Esophagus squamous epithelium (tissue), 5 donors: ENCODE measurements at regions not wholly inside any gene's neighbourhood (a gene's known extent, or its start where the extent isn't known, plus 50 kb on each side); places are given as distances from the start of the nearest gene placed in this dataset.

Experiments
- DNase-seq: peaks from one replicate; lab custom pipeline; 2025; lab: John Stamatoyannopoulos, UW
- H3K27ac ChIP-seq, 4 donors: fragments of 200-600 bp; sonication (generic); one replicate each; pipeline ENCODE4 v1.5.1; 2016 to 2019; ENCODE audit warnings: mild to moderate bottlenecking in 1 of 4
- H3K27me3 ChIP-seq, 4 donors: fragments of 200-600 bp; sonication (generic); 1 replicate in 3 of 4; 2 replicates in 1 of 4; pipeline versions ENCODE4 v1.5.1 to v1.6.0; 2017 to 2021; ENCODE audit warnings: antibody characterized with exemption in 1 of 4
- H3K36me3 ChIP-seq, 3 donors: fragments of 200-600 bp; sonication (generic); one replicate each; pipeline ENCODE4 v1.5.1; 2016 to 2019
- H3K4me1 ChIP-seq, 3 donors: fragments of 200-600 bp; sonication (generic); one replicate each; pipeline ENCODE4 v1.5.1; 2017 to 2019
- H3K4me3 ChIP-seq, 4 donors: fragments of 200-600 bp; sonication (generic); 1 replicate in 3 of 4; 2 replicates in 1 of 4; pipeline ENCODE4 v1.5.1; 2016 to 2019; ENCODE audit warnings: mild to moderate bottlenecking in 2 of 4, moderate library complexity in 1 of 4
- H3K9me3 ChIP-seq, 3 donors: fragments of 200-600 bp; sonication (generic); one replicate each; pipeline ENCODE4 v1.5.1; 2016 to 2019
- CTCF ChIP-seq, 6 experiments: fragments of 450-650 bp in 4 of 6; fragments of 200-600 bp in 2 of 6; sonication (generic) in 2 of 6; IDR thresholded peaks; one replicate each; pipeline ENCODE4 v1.5.1; 2016 to 2019; ENCODE audit warnings: antibody characterized with exemption in 6 of 6, mild to moderate bottlenecking in 4 of 6, moderate library complexity in 4 of 6
- POLR2A ChIP-seq, 4 donors: fragments of 450-650 bp; IDR thresholded peaks; one replicate each; pipeline ENCODE4 v1.6.1; 2017; ENCODE audit warnings: antibody characterized with exemption in 4 of 4, mild to moderate bottlenecking in 4 of 4, moderate library complexity in 3 of 4
- WGBS, 2 donors: methylation state at CpG; one replicate each; pipeline ENCODE4 v1.1.5; 2018; 5-methylcytosine and 5-hydroxymethylcytosine counted together
- intact Hi-C: fragments of 100-400 bp; cut with DNase I; formaldehyde crosslinking; loops from one replicate; pipeline ENCODE4 v1.15.0; 2022
- donor health status: DM: yes; HTN: yes; CAD: no.

GRCh38 chr13:111875915-111876314 is 191.0 kb upstream of the SOX1 start:
- intact Hi-C loops: no loop called here
- Histone ChIP-seq H3K4me1 (no peaks in the 10 kb centered on the region), H3K27me3 (peaks cover 0 to 24% (median 0%) of the 10 kb centered on the region in 4 donors), H3K4me3 (no peak overlapping the region), H3K27ac (no peak overlapping the region), H3K9me3 (no peaks in the 10 kb centered on the region), H3K36me3 (no peaks in the 10 kb centered on the region)
- no peak for DNase-seq
- 60 to 66% methylated on average over 4 to 6 of the region's 7 CpGs for WGBS, 2 donors
- TF ChIP-seq CTCF (IDR thresholded peaks at IDR 0.05) (no peak), POLR2A (IDR thresholded peaks at IDR 0.05) (no peak)

GRCh38 chr13:111876506-111876905 is 190.4 kb upstream of the SOX1 start:
- peaks cover 0 to 24% (median 0%) of the 10 kb centered on the region in 4 donors for H3K27me3 ChIP-seq
- TF ChIP-seq POLR2A (IDR thresholded peaks at IDR 0.05) (no peak), CTCF (IDR thresholded peaks at IDR 0.05) (no peak)
- no peak for DNase-seq
- H3K9me3 ChIP-seq: no peaks in the 10 kb centered on the region
- H3K4me1 ChIP-seq: no peaks in the 10 kb centered on the region
- H3K27ac ChIP-seq: no peak overlapping the region
- WGBS, 2 donors: 47 to 56% methylated on average over 3 to 4 of the region's 4 CpGs
- no peak overlapping the region for H3K4me3 ChIP-seq
- intact Hi-C loops: no loop called here
- no peaks in the 10 kb centered on the region for H3K36me3 ChIP-seq

- H3K9me3 ChIP-seq: no peaks in the 10 kb centered on the region
- H3K27ac ChIP-seq: no peak overlapping the region
- H3K4me3 ChIP-seq: no peak overlapping the region
- no peak for DNase-seq
- intact Hi-C loops: no loop called here
- 85 to 86% methylated on average over 12 of the region's 12 CpGs for WGBS, 2 donors
- H3K4me1 ChIP-seq: no peaks in the 10 kb centered on the region
- no peak for TF ChIP-seq CTCF (IDR thresholded peaks at IDR 0.05)
- no peaks in the 10 kb centered on the region for H3K36me3 ChIP-seq
- H3K27me3 ChIP-seq: peaks cover 0 to 25% (median 0%) of the 10 kb centered on the region in 4 donors
Observed at GRCh38 chr13:111877906-111878305, 189.0 kb upstream of the SOX1 start.

- no peak overlapping the region for H3K27ac ChIP-seq
- intact Hi-C loops: no loop called here
- TF ChIP-seq POLR2A (IDR thresholded peaks at IDR 0.05) (no peak), CTCF (IDR thresholded peaks at IDR 0.05) (no peak)
- no peak for DNase-seq
- H3K4me1 ChIP-seq: no peaks in the 10 kb centered on the region
- H3K9me3 ChIP-seq: no peaks in the 10 kb centered on the region
- 21 to 45% methylated on average over 3 to 5 of the region's 5 CpGs for WGBS, 2 donors
- peaks cover 0 to 22% (median 0%) of the 10 kb centered on the region in 4 donors for H3K27me3 ChIP-seq
- no peak overlapping the region for H3K4me3 ChIP-seq
- no peaks in the 10 kb centered on the region for H3K36me3 ChIP-seq
Observed at GRCh38 chr13:111879719-111880118, 187.2 kb upstream of the SOX1 start.

- WGBS, 2 donors: 69 to 73% methylated on average over 2 of the region's 6 CpGs
- intact Hi-C loops: no loop called here
- Histone ChIP-seq H3K27ac (no peak overlapping the region), H3K27me3 (peaks cover 0 to 22% (median 0%) of the 10 kb centered on the region in 4 donors), H3K9me3 (no peaks in the 10 kb centered on the region), H3K4me3 (no peak overlapping the region), H3K36me3 (no peaks in the 10 kb centered on the region), H3K4me1 (no peaks in the 10 kb centered on the region)
- no peak for TF ChIP-seq CTCF (IDR thresholded peaks at IDR 0.05)
- TF ChIP-seq POLR2A (IDR thresholded peaks at IDR 0.05): no peak
- no peak for DNase-seq
Observed at GRCh38 chr13:111880185-111880584, 186.8 kb upstream of the SOX1 start.
